ENCODE measurements at regions not wholly inside any gene's neighbourhood (a gene's known extent, or its start where the extent isn't known, plus 50 kb on each side); places are given as distances from the start of the nearest gene placed in this dataset.
A peak's percentile ranks its signal among the peaks of the same experiment; 100 is the strongest.

DNA sequence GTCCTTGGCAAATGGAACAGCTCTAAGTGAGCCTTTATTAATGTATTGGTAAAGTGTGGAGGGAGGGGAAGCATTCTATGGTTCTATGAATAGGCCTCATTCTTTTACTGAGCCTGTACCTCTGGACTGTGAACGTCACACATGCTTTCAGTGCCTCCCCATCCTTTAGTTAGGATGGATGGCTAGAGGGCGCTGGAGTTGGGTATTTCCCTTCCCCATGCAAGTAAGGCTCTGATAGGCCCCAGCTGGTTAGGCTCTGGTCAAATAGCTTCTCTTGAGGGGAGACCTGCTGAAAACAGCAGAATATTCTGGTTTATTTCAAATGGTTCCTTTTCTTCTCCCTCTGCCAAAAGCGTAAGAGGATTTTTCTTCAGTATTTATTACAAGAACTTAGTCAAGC, 860.9 kb upstream of the MDGA2 start:
- TF ChIP-seq, protein P1, sequence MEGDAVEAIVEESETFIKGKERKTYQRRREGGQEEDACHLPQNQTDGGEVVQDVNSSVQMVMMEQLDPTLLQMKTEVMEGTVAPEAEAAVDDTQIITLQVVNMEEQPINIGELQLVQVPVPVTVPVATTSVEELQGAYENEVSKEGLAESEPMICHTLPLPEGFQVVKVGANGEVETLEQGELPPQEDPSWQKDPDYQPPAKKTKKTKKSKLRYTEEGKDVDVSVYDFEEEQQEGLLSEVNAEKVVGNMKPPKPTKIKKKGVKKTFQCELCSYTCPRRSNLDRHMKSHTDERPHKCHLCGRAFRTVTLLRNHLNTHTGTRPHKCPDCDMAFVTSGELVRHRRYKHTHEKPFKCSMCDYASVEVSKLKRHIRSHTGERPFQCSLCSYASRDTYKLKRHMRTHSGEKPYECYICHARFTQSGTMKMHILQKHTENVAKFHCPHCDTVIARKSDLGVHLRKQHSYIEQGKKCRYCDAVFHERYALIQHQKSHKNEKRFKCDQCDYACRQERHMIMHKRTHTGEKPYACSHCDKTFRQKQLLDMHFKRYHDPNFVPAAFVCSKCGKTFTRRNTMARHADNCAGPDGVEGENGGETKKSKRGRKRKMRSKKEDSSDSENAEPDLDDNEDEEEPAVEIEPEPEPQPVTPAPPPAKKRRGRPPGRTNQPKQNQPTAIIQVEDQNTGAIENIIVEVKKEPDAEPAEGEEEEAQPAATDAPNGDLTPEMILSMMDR (optimal IDR thresholded peaks at IDR 0.05 in 1 of 3, IDR thresholded peaks at IDR 0.05 in 1 of 3, conservative IDR thresholded peaks at IDR 0.05 in 1 of 3; ENCODE audit: extremely low read depth in 1 of 3, insufficient read depth in 2 of 3, low read length in 3 of 3) = peak in 1 of 3 experiments; percentile 1
- no peak for TF ChIP-seq EZH2 (IDR thresholded peaks at IDR 0.05; ENCODE audit: low read length)
